ENCODE measurements at regions not wholly inside any gene's neighbourhood (a gene's known extent, or its start where the extent isn't known, plus 50 kb on each side); places are given as distances from the start of the nearest gene placed in this dataset.

GRCh38 chrX:55342533-55343501, 78.1 kb upstream of the PAGE3 start:
- Histone ChIP-seq H3K9me1 (replicated peaks; ENCODE audit: control insufficient read depth, extremely low read depth, insufficient read depth, low read length) (no peaks in the 10 kb centered on the region), H4K20me1 (replicated peaks; ENCODE audit: control insufficient read depth, extremely low read depth, insufficient read depth, low read length) (no peaks in the 10 kb centered on the region), H3K9ac (replicated peaks; ENCODE audit: extremely low read depth, insufficient read depth, low read length) (no peak overlapping the region), H3K4me1 (ENCODE audit: control insufficient read depth, extremely low read depth, insufficient read depth, low read length) (no peaks in the 10 kb centered on the region), H3K27me3 (ENCODE audit: control insufficient read depth in 2 of 2, insufficient read depth in 2 of 2, low read length in 2 of 2) (no peaks in the 10 kb centered on the region), H3K36me3 (ENCODE audit: control insufficient read depth in 2 of 2, extremely low read depth in 1 of 2, insufficient read depth in 2 of 2, low read length in 2 of 2) (no peaks in the 10 kb centered on the region), H3K9me3 (replicated peaks; ENCODE audit: control insufficient read depth, insufficient read depth, low read length) (no peaks in the 10 kb centered on the region), H3K4me2 (ENCODE audit: insufficient read depth, low read length) (no peak overlapping the region), H3K27ac (ENCODE audit: insufficient read depth, low read depth, low read length) (no peak overlapping the region), H3K4me3 (replicated peaks in 1 of 3; ENCODE audit: insufficient read depth in 1 of 3, low read depth in 1 of 3, low read length in 3 of 3) (no peak overlapping the region), H2AFZ (ENCODE audit: low read depth, low read length) (no peak overlapping the region), H3K79me2 (ENCODE audit: control insufficient read depth, insufficient read depth, low read length) (no peaks in the 10 kb centered on the region)
- dilution Hi-C loops (cut with MboI; ENCODE audit: extremely low pct_ligation_motif_present, low sequenced_read_pairs) (no loop called here), intact Hi-C loops (cut with micrococcal nuclease) (loop anchor here (1.0 to 10.0 kb wide), 3 partner anchors 182 to 902 kb away; no protein-coding TSS in a partner anchor)
- BruUV-seq (replicated peaks): no TSS peak
- ChIA-PET CTCF (interaction anchor here (1.1 to 6.8 kb wide), 3 partner anchors 208 to 906 kb away, joined by 4 to 61 read pairs (median 8); no protein-coding TSS in a partner anchor), POLR2A (no interaction called here)
- peak; percentile 41 for DNase-seq (ENCODE audit: low read depth, low spot score)
- FAIRE-seq: no peak
- TF ChIP-seq GATA2 (IDR thresholded peaks at IDR 0.05; ENCODE audit: insufficient read depth, insufficient read length, low read depth, low read length) (no peak), MYC (IDR thresholded peaks at IDR 0.05; ENCODE audit: low read depth, low read length) (no peak), CTCF (IDR thresholded peaks at IDR 0.05; ENCODE audit: extremely low read depth in 1 of 2, insufficient read depth in 1 of 2, low read depth in 1 of 2, low read length in 2 of 2) (peak; percentile 35 to 59), POLR2A (IDR thresholded peaks at IDR 0.05; ENCODE audit: low read depth, low read length) (no peak), MAX (IDR thresholded peaks at IDR 0.05; ENCODE audit: insufficient read depth, insufficient read length) (no peak)
